HFFc6 (cell line): ENCODE measurements at regions not wholly inside any gene's neighbourhood (a gene's known extent, or its start where the extent isn't known, plus 50 kb on each side); places are given as distances from the start of the nearest gene placed in this dataset.

Experiments used
- DNase-seq: peaks from one replicate; pipeline ENCODE4 v3.0.0-alpha.2; 2018
- H3K27ac Mint-ChIP-seq: 2 replicates; pipeline ENCODE4 v1.8.0; 2020; ENCODE audit warnings: mild to moderate bottlenecking, mixed read lengths
- H3K27me3 Mint-ChIP-seq: 2 replicates; pipeline ENCODE4 v1.8.0; 2021; ENCODE audit warnings: mild to moderate bottlenecking, moderate library complexity, mixed read lengths; ENCODE audit not compliant: insufficient read depth
- H3K36me3 Mint-ChIP-seq: 2 replicates; pipeline ENCODE4 v1.8.0; 2021; ENCODE audit warnings: low read depth, mixed read lengths
- H3K4me1 Mint-ChIP-seq: 2 replicates; pipeline ENCODE4 v1.8.0; 2020; ENCODE audit warnings: low read depth, mixed read lengths
- H3K4me3 Mint-ChIP-seq: 2 replicates; pipeline ENCODE4 v1.8.0; 2020; ENCODE audit warnings: mild to moderate bottlenecking, moderate library complexity, mixed read lengths
- H3K9me3 Mint-ChIP-seq: 2 replicates; pipeline ENCODE4 v1.8.0; 2020; ENCODE audit warnings: mild to moderate bottlenecking, mixed read lengths
- TF ChIP-seq, protein P1 (sequence below): fragments of 200-600 bp; sonication (generic); IDR thresholded peaks from 2 replicates; pipeline ENCODE4 v1.5.0; 2021; ENCODE audit warnings: antibody characterized with exemption, mild to moderate bottlenecking

DNA sequence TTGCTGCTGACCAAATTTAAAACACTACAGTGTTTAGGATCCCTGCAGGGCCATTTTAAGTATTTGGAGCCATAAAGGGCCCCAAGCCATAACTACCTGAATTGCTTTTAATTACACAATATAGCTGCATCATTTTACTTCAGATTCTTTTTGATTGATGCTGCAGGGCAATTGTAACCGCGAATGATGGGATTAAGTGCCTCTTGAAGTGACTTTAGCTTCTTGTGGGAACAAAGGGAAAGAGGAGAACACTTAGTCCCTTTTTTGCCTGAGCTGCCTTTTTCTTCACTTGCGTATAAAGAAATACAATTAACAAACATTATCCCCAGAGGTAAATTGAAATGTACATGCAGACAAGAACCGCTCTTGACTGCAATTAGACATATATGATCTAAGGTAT, 228.5 kb downstream of the ZIC5 start:
- DNase-seq = no peak
- no peaks in the 10 kb centered on the region for H3K9me3 Mint-ChIP-seq
- H3K4me3 Mint-ChIP-seq = no peak overlapping the region
- TF ChIP-seq, protein P1, sequence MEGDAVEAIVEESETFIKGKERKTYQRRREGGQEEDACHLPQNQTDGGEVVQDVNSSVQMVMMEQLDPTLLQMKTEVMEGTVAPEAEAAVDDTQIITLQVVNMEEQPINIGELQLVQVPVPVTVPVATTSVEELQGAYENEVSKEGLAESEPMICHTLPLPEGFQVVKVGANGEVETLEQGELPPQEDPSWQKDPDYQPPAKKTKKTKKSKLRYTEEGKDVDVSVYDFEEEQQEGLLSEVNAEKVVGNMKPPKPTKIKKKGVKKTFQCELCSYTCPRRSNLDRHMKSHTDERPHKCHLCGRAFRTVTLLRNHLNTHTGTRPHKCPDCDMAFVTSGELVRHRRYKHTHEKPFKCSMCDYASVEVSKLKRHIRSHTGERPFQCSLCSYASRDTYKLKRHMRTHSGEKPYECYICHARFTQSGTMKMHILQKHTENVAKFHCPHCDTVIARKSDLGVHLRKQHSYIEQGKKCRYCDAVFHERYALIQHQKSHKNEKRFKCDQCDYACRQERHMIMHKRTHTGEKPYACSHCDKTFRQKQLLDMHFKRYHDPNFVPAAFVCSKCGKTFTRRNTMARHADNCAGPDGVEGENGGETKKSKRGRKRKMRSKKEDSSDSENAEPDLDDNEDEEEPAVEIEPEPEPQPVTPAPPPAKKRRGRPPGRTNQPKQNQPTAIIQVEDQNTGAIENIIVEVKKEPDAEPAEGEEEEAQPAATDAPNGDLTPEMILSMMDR = no peak
- no peaks in the 10 kb centered on the region for H3K36me3 Mint-ChIP-seq
- peaks cover 10% of the 10 kb centered on the region for H3K4me1 Mint-ChIP-seq
- H3K27me3 Mint-ChIP-seq = peaks cover 36% of the 10 kb centered on the region
- H3K27ac Mint-ChIP-seq = no peak overlapping the region

DNA sequence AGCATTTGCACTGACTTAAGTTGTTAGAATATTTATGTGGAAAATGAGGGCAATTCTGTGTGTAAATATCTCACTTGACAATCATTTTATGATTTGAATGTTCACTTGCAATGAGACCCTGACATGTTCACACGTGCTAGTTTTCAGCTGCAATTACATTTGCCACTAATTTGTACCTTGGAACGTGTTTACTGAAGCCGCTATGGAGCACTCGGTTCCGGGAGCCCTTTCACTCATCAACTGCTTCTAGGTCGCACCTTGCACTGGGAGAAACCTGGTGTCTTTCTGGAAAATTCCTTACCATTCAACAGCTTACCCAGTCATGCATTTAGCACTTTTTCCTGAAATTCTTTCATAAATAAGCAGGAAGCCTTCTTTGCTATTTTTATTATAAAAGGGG, 229.6 kb downstream of the ZIC5 start:
- H3K4me3 Mint-ChIP-seq = no peak overlapping the region
- H3K4me1 Mint-ChIP-seq = peaks cover 10% of the 10 kb centered on the region
- TF ChIP-seq, protein P1 = no peak
- H3K9me3 Mint-ChIP-seq = no peaks in the 10 kb centered on the region
- DNase-seq = no peak
- peaks cover 30% of the 10 kb centered on the region for H3K27me3 Mint-ChIP-seq
- H3K36me3 Mint-ChIP-seq = no peaks in the 10 kb centered on the region
- H3K27ac Mint-ChIP-seq = no peak overlapping the region

DNA sequence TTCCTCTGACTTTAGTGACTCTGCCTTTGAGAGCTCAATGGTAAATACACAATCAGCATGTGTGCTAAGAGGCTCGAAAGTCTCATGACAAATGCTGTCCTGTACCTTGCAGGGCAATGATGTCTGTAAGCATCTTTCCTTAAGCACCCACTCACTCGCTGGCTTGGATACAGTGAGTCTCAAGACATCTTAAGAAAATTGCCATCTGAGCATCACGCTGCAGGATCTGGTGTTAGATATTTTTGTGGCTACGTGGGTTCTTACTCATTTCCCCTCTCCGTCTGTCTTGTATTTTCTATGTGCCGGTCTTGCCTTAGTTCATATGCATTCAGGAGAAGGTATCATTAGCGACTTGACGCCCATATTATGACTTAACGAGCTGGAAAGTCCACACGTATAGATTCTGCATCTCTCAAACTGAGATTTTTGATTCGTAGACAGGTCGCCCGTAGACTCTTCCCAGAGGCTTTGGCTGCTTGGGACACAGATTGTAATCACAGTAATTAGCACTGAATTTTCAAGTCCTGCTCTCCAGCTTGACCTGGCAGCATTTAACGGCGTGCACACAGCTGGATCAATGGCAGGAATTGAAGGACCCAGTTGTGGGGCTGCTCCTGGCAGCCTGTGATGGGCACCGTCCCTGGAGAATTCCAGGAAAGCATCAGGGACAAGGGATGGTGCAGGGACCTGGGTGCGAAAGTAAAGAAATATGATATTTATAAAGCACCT, 231.2 kb downstream of the ZIC5 start:
- DNase-seq = no peak
- H3K27me3 Mint-ChIP-seq = peaks cover 32% of the 10 kb centered on the region
- no peaks in the 10 kb centered on the region for H3K9me3 Mint-ChIP-seq
- TF ChIP-seq, protein P1 = no peak
- H3K4me3 Mint-ChIP-seq = no peak overlapping the region
- H3K36me3 Mint-ChIP-seq = no peaks in the 10 kb centered on the region
- no peak overlapping the region for H3K27ac Mint-ChIP-seq
- peaks cover 10% of the 10 kb centered on the region for H3K4me1 Mint-ChIP-seq

DNA sequence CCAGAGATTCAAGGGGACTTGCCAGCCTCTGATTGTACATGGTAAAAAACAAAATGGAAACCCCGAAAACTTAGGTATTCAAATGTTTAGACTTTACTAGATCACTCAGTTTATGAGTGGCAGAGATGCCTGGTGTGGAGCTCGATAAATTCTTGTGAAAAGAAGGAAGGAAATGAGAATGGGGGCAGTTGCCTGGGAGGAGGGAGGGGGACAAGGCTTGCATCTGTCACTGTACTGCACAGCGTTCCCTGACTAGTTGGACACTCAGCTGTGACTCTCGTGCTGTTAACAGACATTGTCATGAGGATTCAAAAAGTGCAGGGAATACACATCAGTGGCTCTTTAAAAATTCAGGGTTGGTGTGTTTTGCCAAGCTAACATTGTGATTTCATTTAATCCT, 232.9 kb downstream of the ZIC5 start:
- Mint-ChIP-seq H3K4me1 (peaks cover 10% of the 10 kb centered on the region), H3K36me3 (no peaks in the 10 kb centered on the region), H3K27me3 (peaks cover 26% of the 10 kb centered on the region), H3K27ac (no peak overlapping the region), H3K4me3 (no peak overlapping the region), H3K9me3 (no peaks in the 10 kb centered on the region)
- DNase-seq = no peak
- TF ChIP-seq, protein P1 = no peak

DNA sequence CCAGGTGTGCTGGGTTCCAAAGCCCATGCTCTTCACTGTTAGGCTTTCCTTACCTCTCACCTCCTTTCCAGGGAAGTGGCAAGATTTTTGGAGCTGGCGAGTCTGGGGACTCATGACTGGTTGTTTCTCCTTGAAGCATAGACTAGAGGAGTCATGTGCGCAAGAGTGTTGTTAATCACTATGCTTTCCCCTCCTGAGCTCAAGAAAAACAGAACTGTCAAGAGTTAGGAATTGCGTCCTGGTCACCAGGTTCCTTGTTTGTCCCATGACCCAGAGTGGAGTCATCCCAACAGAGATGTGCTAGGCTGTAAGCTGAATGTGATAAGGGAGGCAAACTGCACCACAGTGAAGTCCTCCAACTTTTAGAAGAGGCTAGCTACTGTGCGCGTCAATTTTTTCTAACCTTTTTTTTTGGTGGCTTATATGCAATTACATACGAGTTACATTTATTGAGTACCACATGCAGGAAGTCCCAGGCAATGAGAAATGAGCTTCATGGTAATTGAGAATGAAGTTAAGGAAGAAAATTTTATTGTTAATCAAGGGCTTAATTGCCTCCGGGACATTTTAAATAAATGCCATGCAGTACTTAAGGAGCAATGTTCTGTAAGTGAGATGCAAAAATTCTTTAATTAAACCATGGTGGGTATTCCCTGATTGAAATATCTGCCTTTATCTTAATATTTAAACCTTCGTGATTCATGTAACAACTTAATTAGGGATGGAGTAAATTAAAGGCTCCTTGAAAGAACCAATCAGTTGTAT, 233.9 kb downstream of the ZIC5 start:
- peaks cover 20% of the 10 kb centered on the region for H3K27me3 Mint-ChIP-seq
- DNase-seq = no peak
- TF ChIP-seq, protein P1 = no peak
- H3K9me3 Mint-ChIP-seq = no peaks in the 10 kb centered on the region
- H3K36me3 Mint-ChIP-seq = no peaks in the 10 kb centered on the region
- H3K4me1 Mint-ChIP-seq = peaks cover 10% of the 10 kb centered on the region
- H3K4me3 Mint-ChIP-seq = no peak overlapping the region
- no peak overlapping the region for H3K27ac Mint-ChIP-seq
